Ishikawa (cell line): ENCODE measurements at regions not wholly inside any gene's neighbourhood (a gene's known extent, or its start where the extent isn't known, plus 50 kb on each side); places are given as distances from the start of the nearest gene placed in this dataset.

Experiments
- CEBPB ChIP-seq: IDR thresholded peaks from 2 replicates; pipeline ENCODE4 v1.6.1; 2012
- CREB1 ChIP-seq: IDR thresholded peaks from 2 replicates; pipeline ENCODE4 v1.6.1; 2012; ENCODE audit warnings: low read depth
- EGR1 ChIP-seq: IDR thresholded peaks from 2 replicates; pipeline ENCODE4 v1.6.1; 2012
- EP300 ChIP-seq: IDR thresholded peaks from 2 replicates; pipeline ENCODE4 v1.6.1; 2012; ENCODE audit warnings: borderline replicate concordance
- FOXM1 ChIP-seq: IDR thresholded peaks from 2 replicates; pipeline ENCODE4 v1.6.1; 2012; ENCODE audit warnings: low read depth, borderline replicate concordance
- NFIC ChIP-seq: IDR thresholded peaks from 2 replicates; pipeline ENCODE4 v1.6.1; 2012
- RAD21 ChIP-seq: IDR thresholded peaks from 2 replicates; pipeline ENCODE4 v1.6.1; 2012; ENCODE audit warnings: low read depth
- TAF1 ChIP-seq: IDR thresholded peaks from 2 replicates; pipeline ENCODE4 v1.6.1; 2012; ENCODE audit warnings: low read depth, mild to moderate bottlenecking
- TCF12 ChIP-seq: IDR thresholded peaks from 2 replicates; pipeline ENCODE4 v1.6.1; 2012; ENCODE audit warnings: low read depth
- TEAD4 ChIP-seq: IDR thresholded peaks from 2 replicates; pipeline ENCODE4 v1.6.1; 2012
- YY1 ChIP-seq: IDR thresholded peaks from 2 replicates; pipeline ENCODE4 v1.6.1; 2012; ENCODE audit warnings: low read depth
- ZBTB7A ChIP-seq: IDR thresholded peaks from 2 replicates; pipeline ENCODE4 v1.6.1; 2012; ENCODE audit warnings: low read depth
- TF ChIP-seq, protein P1 (sequence below): IDR thresholded peaks from 2 replicates; pipeline ENCODE4 v1.6.1; 2012
- TF ChIP-seq, protein P2 (sequence below): IDR thresholded peaks from 2 replicates; pipeline ENCODE4 v1.6.1; 2012
- TF ChIP-seq, protein P3 (sequence below): IDR thresholded peaks from 2 replicates; pipeline ENCODE4 v1.6.1; 2012; ENCODE audit warnings: low read depth, mild to moderate bottlenecking

DNA sequence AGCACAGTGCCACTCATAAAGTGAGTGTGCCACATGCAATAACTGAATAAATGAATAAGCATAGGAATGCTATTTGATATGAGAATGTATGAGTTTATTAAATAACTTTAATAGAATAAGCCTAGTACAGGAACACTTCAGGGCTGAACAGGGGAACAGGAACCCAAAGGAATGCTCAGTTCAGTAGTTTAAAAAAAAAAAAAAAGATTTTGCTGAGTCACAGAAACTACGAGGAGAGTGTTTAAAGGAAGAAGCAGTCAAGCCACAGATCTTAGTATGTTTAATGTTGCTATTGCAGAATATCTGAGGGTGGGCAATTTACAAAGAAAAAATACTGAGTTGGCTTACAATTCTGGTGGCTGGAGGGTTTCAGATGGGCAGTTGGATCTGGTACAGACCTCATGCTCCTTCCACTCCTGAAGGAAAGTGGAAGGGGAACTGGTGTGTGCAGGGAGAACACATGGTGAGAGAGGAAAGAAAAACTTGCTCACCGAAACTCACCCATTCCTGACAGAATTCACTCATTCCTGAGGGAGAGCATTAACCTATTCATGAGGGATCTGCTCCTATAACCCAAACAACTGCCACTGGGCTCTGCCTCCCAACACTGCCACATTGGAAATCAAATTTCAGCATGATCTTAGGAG lies 880.3 kb upstream of the MGAT4C start:
- TF ChIP-seq, protein P1, sequence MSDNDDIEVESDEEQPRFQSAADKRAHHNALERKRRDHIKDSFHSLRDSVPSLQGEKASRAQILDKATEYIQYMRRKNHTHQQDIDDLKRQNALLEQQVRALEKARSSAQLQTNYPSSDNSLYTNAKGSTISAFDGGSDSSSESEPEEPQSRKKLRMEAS: peak; percentile 53; the same call in 1 of the 2 replicates
- no peak for TF ChIP-seq FOXM1

GRCh38 chr12:87127272-87127671 lies 871.1 kb upstream of the MGAT4C start:
- TF ChIP-seq ZBTB7A (no peak), EP300 (no peak), TCF12 (no peak), EGR1 (no peak), CEBPB (no peak), FOXM1 (no peak), TEAD4 (no peak), CREB1 (no peak), RAD21 (no peak)
- TF ChIP-seq, protein P1: no peak

DNA sequence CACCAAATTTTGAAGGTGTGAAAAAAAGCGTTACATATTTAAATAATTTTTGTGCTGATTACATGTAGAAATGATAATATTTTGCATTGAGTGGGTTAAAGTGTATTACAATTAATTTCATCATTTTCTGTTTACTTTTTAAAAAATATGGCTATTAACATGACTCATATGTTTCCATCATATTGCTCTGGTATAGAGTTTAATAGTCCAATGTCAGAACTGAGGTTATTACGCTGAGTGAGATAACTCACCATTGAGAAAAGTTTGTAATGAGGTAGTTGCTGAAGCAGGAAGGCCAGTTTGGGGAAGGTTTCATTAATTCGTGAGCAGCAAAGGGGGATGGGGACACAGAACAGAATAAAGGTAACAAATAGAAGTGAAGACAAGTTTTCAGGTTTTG lies 865.7 kb upstream of the MGAT4C start:
- TF ChIP-seq, protein P2, sequence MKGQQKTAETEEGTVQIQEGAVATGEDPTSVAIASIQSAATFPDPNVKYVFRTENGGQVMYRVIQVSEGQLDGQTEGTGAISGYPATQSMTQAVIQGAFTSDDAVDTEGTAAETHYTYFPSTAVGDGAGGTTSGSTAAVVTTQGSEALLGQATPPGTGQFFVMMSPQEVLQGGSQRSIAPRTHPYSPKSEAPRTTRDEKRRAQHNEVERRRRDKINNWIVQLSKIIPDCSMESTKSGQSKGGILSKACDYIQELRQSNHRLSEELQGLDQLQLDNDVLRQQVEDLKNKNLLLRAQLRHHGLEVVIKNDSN: no peak
- TF ChIP-seq, protein P1: no peak
- TF ChIP-seq FOXM1 (no peak), NFIC (no peak), YY1 (no peak), EP300 (no peak), TEAD4 (no peak)
- TF ChIP-seq, protein P3, sequence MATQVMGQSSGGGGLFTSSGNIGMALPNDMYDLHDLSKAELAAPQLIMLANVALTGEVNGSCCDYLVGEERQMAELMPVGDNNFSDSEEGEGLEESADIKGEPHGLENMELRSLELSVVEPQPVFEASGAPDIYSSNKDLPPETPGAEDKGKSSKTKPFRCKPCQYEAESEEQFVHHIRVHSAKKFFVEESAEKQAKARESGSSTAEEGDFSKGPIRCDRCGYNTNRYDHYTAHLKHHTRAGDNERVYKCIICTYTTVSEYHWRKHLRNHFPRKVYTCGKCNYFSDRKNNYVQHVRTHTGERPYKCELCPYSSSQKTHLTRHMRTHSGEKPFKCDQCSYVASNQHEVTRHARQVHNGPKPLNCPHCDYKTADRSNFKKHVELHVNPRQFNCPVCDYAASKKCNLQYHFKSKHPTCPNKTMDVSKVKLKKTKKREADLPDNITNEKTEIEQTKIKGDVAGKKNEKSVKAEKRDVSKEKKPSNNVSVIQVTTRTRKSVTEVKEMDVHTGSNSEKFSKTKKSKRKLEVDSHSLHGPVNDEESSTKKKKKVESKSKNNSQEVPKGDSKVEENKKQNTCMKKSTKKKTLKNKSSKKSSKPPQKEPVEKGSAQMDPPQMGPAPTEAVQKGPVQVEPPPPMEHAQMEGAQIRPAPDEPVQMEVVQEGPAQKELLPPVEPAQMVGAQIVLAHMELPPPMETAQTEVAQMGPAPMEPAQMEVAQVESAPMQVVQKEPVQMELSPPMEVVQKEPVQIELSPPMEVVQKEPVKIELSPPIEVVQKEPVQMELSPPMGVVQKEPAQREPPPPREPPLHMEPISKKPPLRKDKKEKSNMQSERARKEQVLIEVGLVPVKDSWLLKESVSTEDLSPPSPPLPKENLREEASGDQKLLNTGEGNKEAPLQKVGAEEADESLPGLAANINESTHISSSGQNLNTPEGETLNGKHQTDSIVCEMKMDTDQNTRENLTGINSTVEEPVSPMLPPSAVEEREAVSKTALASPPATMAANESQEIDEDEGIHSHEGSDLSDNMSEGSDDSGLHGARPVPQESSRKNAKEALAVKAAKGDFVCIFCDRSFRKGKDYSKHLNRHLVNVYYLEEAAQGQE: no peak

GRCh38 chr12:87120440-87120839 lies 864.2 kb upstream of the MGAT4C start:
- TF ChIP-seq EP300: no peak
- TF ChIP-seq NFIC: 0 out of 2 replicates have a peak, but pooled peaks have one; percentile 18

- TF ChIP-seq EP300 (no peak), EGR1 (no peak), TCF12 (no peak), CEBPB (no peak), CREB1 (no peak), YY1 (no peak), TEAD4 (no peak), FOXM1 (no peak), NFIC (no peak), ZBTB7A (no peak), TAF1 (no peak)
- TF ChIP-seq, protein P1: no peak
- TF ChIP-seq, protein P3: no peak
- TF ChIP-seq, protein P2: no peak
These were observed 863.5 kb upstream of the MGAT4C start for GRCh38 chr12:87119713-87120112.

GRCh38 chr12:87117526-87117925 lies 861.3 kb upstream of the MGAT4C start:
- no peak for TF ChIP-seq TEAD4
- no peak for TF ChIP-seq TCF12
- no peak for TF ChIP-seq YY1
- TF ChIP-seq TAF1: no peak
- TF ChIP-seq, protein P3: no peak
- no peak for TF ChIP-seq CEBPB
- no peak for TF ChIP-seq CREB1
- no peak for TF ChIP-seq NFIC
- no peak for TF ChIP-seq EP300
- no peak for TF ChIP-seq ZBTB7A
- TF ChIP-seq RAD21: no peak
- TF ChIP-seq FOXM1: no peak
- no peak for TF ChIP-seq EGR1
- TF ChIP-seq, protein P2: no peak
- TF ChIP-seq, protein P1: no peak
